ENCODE measurements at regions not wholly inside any gene's neighbourhood (a gene's known extent, or its start where the extent isn't known, plus 50 kb on each side); places are given as distances from the start of the nearest gene placed in this dataset.

GRCh38 chr15:70432924-70433495 lies 330.3 kb downstream of the UACA start:
- DNase-seq (ENCODE audit: low read depth), result no peak
- H3K4me3 ChIP-seq (ENCODE audit: low read depth, low read length), result no peak overlapping the region
- no peak for TF ChIP-seq CTCF (conservative IDR thresholded peaks at IDR 0.05; ENCODE audit: low read depth, low read length)

GRCh38 chr15:70431854-70432253 lies 331.5 kb downstream of the UACA start:
- DNase-seq (ENCODE audit: low read depth), result no peak
- TF ChIP-seq CTCF (conservative IDR thresholded peaks at IDR 0.05; ENCODE audit: low read depth, low read length), result no peak

GRCh38 chr15:70430069-70430468 lies 332.4 kb upstream of the TLE3 start:
- TF ChIP-seq CTCF (conservative IDR thresholded peaks at IDR 0.05; ENCODE audit: low read depth, low read length), result no peak

More at GRCh38 chr15:70431854-70432253, 331.5 kb downstream of the UACA start:
- no peak overlapping the region for H3K4me3 ChIP-seq (ENCODE audit: low read depth, low read length)

GRCh38 chr15:70429056-70429722 lies 331.5 kb upstream of the TLE3 start:
- TF ChIP-seq CTCF (conservative IDR thresholded peaks at IDR 0.05; ENCODE audit: low read depth, low read length), result no peak
- no peak for DNase-seq (ENCODE audit: low read depth)
- no peak overlapping the region for H3K4me3 ChIP-seq (ENCODE audit: low read depth, low read length)

More at GRCh38 chr15:70430069-70430468, 332.4 kb upstream of the TLE3 start:
- no peak overlapping the region for H3K4me3 ChIP-seq (ENCODE audit: low read depth, low read length)
- DNase-seq (ENCODE audit: low read depth), result peak; percentile 36

GRCh38 chr15:70428211-70428822 lies 330.6 kb upstream of the TLE3 start:
- TF ChIP-seq CTCF (conservative IDR thresholded peaks at IDR 0.05; ENCODE audit: low read depth, low read length), result no peak
- no peak overlapping the region for H3K4me3 ChIP-seq (ENCODE audit: low read depth, low read length)
- DNase-seq (ENCODE audit: low read depth), result no peak

- no peak for TF ChIP-seq CTCF (conservative IDR thresholded peaks at IDR 0.05; ENCODE audit: low read depth, low read length)
- H3K4me3 ChIP-seq (ENCODE audit: low read depth, low read length), result no peak overlapping the region
- DNase-seq (ENCODE audit: low read depth), result no peak
Observed at GRCh38 chr15:70427167-70428120, 329.7 kb upstream of the TLE3 start.
